ENCODE measurements at regions not wholly inside any gene's neighbourhood (a gene's known extent, or its start where the extent isn't known, plus 50 kb on each side); places are given as distances from the start of the nearest gene placed in this dataset.

DNA sequence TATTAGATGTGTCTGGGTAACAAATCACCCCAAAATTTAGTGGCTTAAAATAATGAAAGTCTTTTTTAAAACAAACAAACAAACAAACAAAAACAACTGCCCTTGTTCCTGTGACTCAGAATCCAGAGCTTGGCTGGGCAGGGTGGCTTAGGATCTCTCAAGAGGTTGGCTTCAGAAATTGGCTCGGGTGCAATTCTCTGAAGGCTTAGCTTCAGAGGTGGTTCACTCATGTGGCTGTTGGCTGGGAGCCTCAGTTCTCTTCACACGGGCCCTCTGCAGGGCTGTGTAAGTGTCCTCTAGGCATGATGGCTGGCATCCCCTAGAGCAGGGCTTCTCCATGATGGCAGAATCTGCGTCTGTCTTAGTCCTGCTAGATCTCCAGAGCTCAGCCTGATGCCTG is 179.9 kb upstream of the BCOR start:
- Histone ChIP-seq H3K36me3 (ENCODE audit: control insufficient read depth in 2 of 2, extremely low read depth in 1 of 2, insufficient read depth in 2 of 2, low read length in 2 of 2) (no peaks in the 10 kb centered on the region), H4K20me1 (replicated peaks; ENCODE audit: control insufficient read depth, extremely low read depth, insufficient read depth, low read length) (no peaks in the 10 kb centered on the region), H3K4me2 (ENCODE audit: insufficient read depth, low read length) (no peak overlapping the region), H3K4me3 (replicated peaks in 1 of 3; ENCODE audit: insufficient read depth in 1 of 3, low read depth in 1 of 3, low read length in 3 of 3) (no peak overlapping the region), H3K27me3 (ENCODE audit: control insufficient read depth in 2 of 2, insufficient read depth in 2 of 2, low read length in 2 of 2) (no peaks in the 10 kb centered on the region), H3K9ac (replicated peaks; ENCODE audit: extremely low read depth, insufficient read depth, low read length) (no peak overlapping the region), H3K79me2 (ENCODE audit: control insufficient read depth, insufficient read depth, low read length) (no peaks in the 10 kb centered on the region), H3K9me3 (replicated peaks; ENCODE audit: control insufficient read depth, insufficient read depth, low read length) (no peaks in the 10 kb centered on the region), H3K4me1 (ENCODE audit: control insufficient read depth, extremely low read depth, insufficient read depth, low read length) (peaks cover 6% of the 10 kb centered on the region), H2AFZ (ENCODE audit: low read depth, low read length) (no peak overlapping the region), H3K27ac (ENCODE audit: insufficient read depth, low read depth, low read length) (no peak overlapping the region), H3K9me1 (replicated peaks; ENCODE audit: control insufficient read depth, extremely low read depth, insufficient read depth, low read length) (no peaks in the 10 kb centered on the region)
- POLR2A ChIA-PET: no interaction called here
- CTCF ChIA-PET: no interaction called here
- intact Hi-C loops (cut with micrococcal nuclease): loop anchor here (5.0 kb wide), 1 partner anchor 265 kb away; no protein-coding TSS in a partner anchor
- no TSS peak for BruUV-seq (replicated peaks)
- dilution Hi-C loops (cut with MboI; ENCODE audit: extremely low pct_ligation_motif_present, low sequenced_read_pairs): no loop called here
- DNase-seq (ENCODE audit: low read depth, low spot score) (no peak), FAIRE-seq (no peak)
- TF ChIP-seq, protein P1, sequence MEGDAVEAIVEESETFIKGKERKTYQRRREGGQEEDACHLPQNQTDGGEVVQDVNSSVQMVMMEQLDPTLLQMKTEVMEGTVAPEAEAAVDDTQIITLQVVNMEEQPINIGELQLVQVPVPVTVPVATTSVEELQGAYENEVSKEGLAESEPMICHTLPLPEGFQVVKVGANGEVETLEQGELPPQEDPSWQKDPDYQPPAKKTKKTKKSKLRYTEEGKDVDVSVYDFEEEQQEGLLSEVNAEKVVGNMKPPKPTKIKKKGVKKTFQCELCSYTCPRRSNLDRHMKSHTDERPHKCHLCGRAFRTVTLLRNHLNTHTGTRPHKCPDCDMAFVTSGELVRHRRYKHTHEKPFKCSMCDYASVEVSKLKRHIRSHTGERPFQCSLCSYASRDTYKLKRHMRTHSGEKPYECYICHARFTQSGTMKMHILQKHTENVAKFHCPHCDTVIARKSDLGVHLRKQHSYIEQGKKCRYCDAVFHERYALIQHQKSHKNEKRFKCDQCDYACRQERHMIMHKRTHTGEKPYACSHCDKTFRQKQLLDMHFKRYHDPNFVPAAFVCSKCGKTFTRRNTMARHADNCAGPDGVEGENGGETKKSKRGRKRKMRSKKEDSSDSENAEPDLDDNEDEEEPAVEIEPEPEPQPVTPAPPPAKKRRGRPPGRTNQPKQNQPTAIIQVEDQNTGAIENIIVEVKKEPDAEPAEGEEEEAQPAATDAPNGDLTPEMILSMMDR (IDR thresholded peaks at IDR 0.05; ENCODE audit: extremely low read depth in 1 of 2, insufficient read depth in 1 of 2, low read depth in 1 of 2, low read length in 2 of 2): no peak
- TF ChIP-seq POLR2A (IDR thresholded peaks at IDR 0.05; ENCODE audit: low read depth, low read length): no peak
- TF ChIP-seq, protein P2, sequence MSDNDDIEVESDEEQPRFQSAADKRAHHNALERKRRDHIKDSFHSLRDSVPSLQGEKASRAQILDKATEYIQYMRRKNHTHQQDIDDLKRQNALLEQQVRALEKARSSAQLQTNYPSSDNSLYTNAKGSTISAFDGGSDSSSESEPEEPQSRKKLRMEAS (IDR thresholded peaks at IDR 0.05; ENCODE audit: insufficient read depth, insufficient read length): no peak

DNA sequence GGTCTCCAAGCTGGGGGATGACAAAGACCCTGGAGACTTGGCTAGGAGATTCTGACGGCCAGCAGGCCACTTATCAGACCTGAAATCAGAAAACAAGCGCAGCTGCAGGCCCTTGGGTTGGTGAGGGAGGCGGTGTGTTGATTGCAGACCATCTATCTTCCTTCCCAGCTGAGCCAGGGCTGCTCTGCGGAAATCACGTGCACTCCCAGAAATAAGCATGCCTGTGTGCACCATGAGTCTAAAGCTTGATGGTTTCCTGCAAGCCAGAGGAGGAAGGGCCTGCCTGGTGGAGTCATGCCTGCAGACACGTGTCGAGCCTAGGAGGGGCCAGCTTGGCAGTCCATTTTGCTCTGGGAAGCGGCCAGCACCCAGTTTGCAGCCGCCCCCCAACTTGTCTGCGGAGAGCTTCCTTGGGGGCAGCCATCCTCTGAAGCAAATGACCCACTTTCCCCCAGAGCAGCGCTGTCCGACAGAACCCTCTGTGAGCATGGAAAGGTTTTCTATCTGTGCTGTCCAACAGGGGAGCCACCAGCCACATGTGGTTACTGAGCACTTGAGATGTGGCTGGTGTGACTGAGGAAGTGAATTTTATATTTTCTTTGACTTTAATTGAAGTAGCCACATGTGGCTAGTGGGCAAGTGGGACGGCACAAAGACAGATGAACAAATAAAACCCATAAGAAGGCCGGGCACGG is 175.7 kb upstream of the BCOR start:
- peak; percentile 99 for FAIRE-seq

More for the DNA sequence above, 175.7 kb upstream of the BCOR start:
- H3K9me3 ChIP-seq (replicated peaks; ENCODE audit: control insufficient read depth, insufficient read depth, low read length): no peaks in the 10 kb centered on the region
- peak; percentile 89 for DNase-seq (ENCODE audit: low read depth, low spot score)
- ChIA-PET CTCF (interaction anchor here (0.6 to 1.1 kb wide), 2 partner anchors 11 to 863 kb away, joined by 3 to 5 read pairs; no protein-coding TSS in a partner anchor), POLR2A (interaction anchor here (0.7 kb wide), 1 partner anchor 365 kb away, joined by 3 read pairs; no protein-coding TSS in a partner anchor)
- no peaks in the 10 kb centered on the region for H3K27me3 ChIP-seq (ENCODE audit: control insufficient read depth in 2 of 2, insufficient read depth in 2 of 2, low read length in 2 of 2)
- no peak overlapping the region for H2AFZ ChIP-seq (ENCODE audit: low read depth, low read length)
- no peak overlapping the region for H3K27ac ChIP-seq (ENCODE audit: insufficient read depth, low read depth, low read length)
- H3K79me2 ChIP-seq (ENCODE audit: control insufficient read depth, insufficient read depth, low read length): no peaks in the 10 kb centered on the region
- peak overlapping the region; percentile 3 for H3K9ac ChIP-seq (replicated peaks; ENCODE audit: extremely low read depth, insufficient read depth, low read length)
- intact Hi-C loops (cut with micrococcal nuclease): loop anchor here (2.0 kb wide), 1 partner anchor 29 kb away; no protein-coding TSS in a partner anchor
- TF ChIP-seq EZH2 (IDR thresholded peaks at IDR 0.05; ENCODE audit: borderline replicate concordance, low read depth, low read length, severe bottlenecking) (no peak), POLR2AphosphoS5 (IDR thresholded peaks at IDR 0.05; ENCODE audit: insufficient read depth, low read depth, low read length) (peak; percentile 31), MYC (IDR thresholded peaks at IDR 0.05; ENCODE audit: low read depth, low read length) (peak; percentile 68), FOS (IDR thresholded peaks at IDR 0.05; ENCODE audit: borderline replicate concordance, insufficient read depth, low read length) (peak; percentile 17), POLR2A (IDR thresholded peaks at IDR 0.05; ENCODE audit: low read depth, low read length) (no peak), JUN (IDR thresholded peaks at IDR 0.05; ENCODE audit: borderline replicate concordance, insufficient read depth, insufficient read length, low read depth) (peak; percentile 7), GATA2 (IDR thresholded peaks at IDR 0.05; ENCODE audit: insufficient read depth, insufficient read length, low read depth, low read length) (peak; percentile 86)
- TF ChIP-seq, protein P2 (IDR thresholded peaks at IDR 0.05; ENCODE audit: insufficient read depth, insufficient read length): peak; percentile 87
- TF ChIP-seq, protein P1 (IDR thresholded peaks at IDR 0.05; ENCODE audit: extremely low read depth in 1 of 2, insufficient read depth in 1 of 2, low read depth in 1 of 2, low read length in 2 of 2): no peak
- peaks cover 7% of the 10 kb centered on the region for H3K4me1 ChIP-seq (ENCODE audit: control insufficient read depth, extremely low read depth, insufficient read depth, low read length)
- H3K4me2 ChIP-seq (ENCODE audit: insufficient read depth, low read length): no peak overlapping the region
- dilution Hi-C loops (cut with MboI; ENCODE audit: extremely low pct_ligation_motif_present, low sequenced_read_pairs): no loop called here
- no peaks in the 10 kb centered on the region for H3K9me1 ChIP-seq (replicated peaks; ENCODE audit: control insufficient read depth, extremely low read depth, insufficient read depth, low read length)
- H4K20me1 ChIP-seq (replicated peaks; ENCODE audit: control insufficient read depth, extremely low read depth, insufficient read depth, low read length): no peaks in the 10 kb centered on the region
- H3K4me3 ChIP-seq (replicated peaks in 1 of 3; ENCODE audit: insufficient read depth in 1 of 3, low read depth in 1 of 3, low read length in 3 of 3): no peak overlapping the region
- BruUV-seq (replicated peaks): no TSS peak
- H3K36me3 ChIP-seq (ENCODE audit: control insufficient read depth in 2 of 2, extremely low read depth in 1 of 2, insufficient read depth in 2 of 2, low read length in 2 of 2): no peaks in the 10 kb centered on the region

Measured in endothelial cell of umbilical vein (primary cell).